HL-60 (cell line): ENCODE measurements at regions not wholly inside any gene's neighbourhood (a gene's known extent, or its start where the extent isn't known, plus 50 kb on each side); places are given as distances from the start of the nearest gene placed in this dataset.

Source experiments
- GABPA ChIP-seq: IDR thresholded peaks from 2 replicates; pipeline ENCODE4 v1.6.1; 2012; ENCODE audit warnings: low read depth
- POLR2AphosphoS5 ChIP-seq: IDR thresholded peaks from 2 replicates; pipeline ENCODE4 v1.6.1; 2012; ENCODE audit warnings: low read depth
- REST ChIP-seq: IDR thresholded peaks from 2 replicates; pipeline ENCODE4 v1.6.1; 2012; ENCODE audit warnings: low read depth; ENCODE audit not compliant: insufficient replicate concordance
- SPI1 ChIP-seq: IDR thresholded peaks from 2 replicates; pipeline ENCODE4 v1.6.1; 2012; ENCODE audit warnings: low read depth, mild to moderate bottlenecking, borderline replicate concordance
- TF ChIP-seq, protein P1 (sequence below): IDR thresholded peaks from one replicate; pipeline ENCODE4 v1.5.1; 2011; ENCODE audit warnings: low read length, control low read depth, inconsistent platforms; ENCODE audit not compliant: insufficient read depth

DNA sequence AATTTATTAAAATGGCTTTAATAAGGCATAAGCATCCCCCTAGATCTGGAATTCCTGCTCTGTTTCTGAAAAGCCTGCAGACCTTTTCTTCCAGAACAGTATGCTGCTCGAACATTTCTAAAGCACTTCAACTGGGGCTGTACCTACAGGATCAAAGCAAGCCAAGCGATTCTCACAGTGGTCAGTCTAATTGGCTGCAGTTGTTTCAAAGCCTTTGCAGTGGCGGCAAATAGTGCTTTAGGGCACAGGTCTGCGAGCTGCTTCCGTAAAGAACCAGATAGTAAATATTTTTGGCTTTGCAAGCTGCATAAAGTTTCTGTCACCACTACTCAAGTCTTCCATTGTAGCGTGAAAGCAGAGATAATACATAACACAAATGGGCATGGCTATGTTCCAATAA lies 88.9 kb upstream of the FBXL4 start:
- TF ChIP-seq, protein P1, sequence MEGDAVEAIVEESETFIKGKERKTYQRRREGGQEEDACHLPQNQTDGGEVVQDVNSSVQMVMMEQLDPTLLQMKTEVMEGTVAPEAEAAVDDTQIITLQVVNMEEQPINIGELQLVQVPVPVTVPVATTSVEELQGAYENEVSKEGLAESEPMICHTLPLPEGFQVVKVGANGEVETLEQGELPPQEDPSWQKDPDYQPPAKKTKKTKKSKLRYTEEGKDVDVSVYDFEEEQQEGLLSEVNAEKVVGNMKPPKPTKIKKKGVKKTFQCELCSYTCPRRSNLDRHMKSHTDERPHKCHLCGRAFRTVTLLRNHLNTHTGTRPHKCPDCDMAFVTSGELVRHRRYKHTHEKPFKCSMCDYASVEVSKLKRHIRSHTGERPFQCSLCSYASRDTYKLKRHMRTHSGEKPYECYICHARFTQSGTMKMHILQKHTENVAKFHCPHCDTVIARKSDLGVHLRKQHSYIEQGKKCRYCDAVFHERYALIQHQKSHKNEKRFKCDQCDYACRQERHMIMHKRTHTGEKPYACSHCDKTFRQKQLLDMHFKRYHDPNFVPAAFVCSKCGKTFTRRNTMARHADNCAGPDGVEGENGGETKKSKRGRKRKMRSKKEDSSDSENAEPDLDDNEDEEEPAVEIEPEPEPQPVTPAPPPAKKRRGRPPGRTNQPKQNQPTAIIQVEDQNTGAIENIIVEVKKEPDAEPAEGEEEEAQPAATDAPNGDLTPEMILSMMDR, result no peak
- TF ChIP-seq POLR2AphosphoS5, result no peak
- TF ChIP-seq GABPA, result no peak
- TF ChIP-seq SPI1, result no peak
- TF ChIP-seq REST, result no peak
